ENCODE measurements at regions not wholly inside any gene's neighbourhood (a gene's known extent, or its start where the extent isn't known, plus 50 kb on each side); places are given as distances from the start of the nearest gene placed in this dataset.

DNA sequence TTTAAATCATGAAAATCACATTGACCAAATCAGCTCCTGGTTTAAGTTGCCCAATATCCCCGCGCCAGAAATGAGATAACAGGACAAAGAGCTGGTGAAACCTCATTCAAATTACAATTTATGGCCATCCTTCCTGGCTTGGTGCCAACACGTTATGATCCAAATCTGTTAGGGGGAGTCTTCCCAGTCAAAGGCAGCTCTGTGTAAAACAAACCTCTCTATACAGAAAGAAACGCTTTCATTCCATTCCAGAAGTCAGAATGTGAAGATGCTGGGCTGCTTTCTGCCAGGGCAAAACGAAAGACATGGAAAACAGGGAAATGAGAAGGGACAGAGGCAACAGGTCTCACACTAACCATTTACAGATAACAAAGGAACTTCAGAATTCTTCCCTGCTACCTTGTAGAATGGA is 53.5 kb upstream of the TIAM1 start:
- Histone ChIP-seq H3K79me1 (ENCODE audit: insufficient read depth, low read depth, low read length, poor library complexity, severe bottlenecking) (no peaks in the 10 kb centered on the region), H3K23me2 (ENCODE audit: insufficient read length, low read depth, low read length, poor library complexity, severe bottlenecking) (no peaks in the 10 kb centered on the region), H4K8ac (replicated peaks; ENCODE audit: insufficient read length, low read depth, low read length) (no peak overlapping the region), H4K5ac (ENCODE audit: insufficient read length, low read depth, low read length) (no peak overlapping the region), H3K4ac (ENCODE audit: low read depth, low read length) (no peak overlapping the region), H2BK5ac (ENCODE audit: insufficient read length, low read length) (no peak overlapping the region), H3K4me2 (ENCODE audit: insufficient read depth, insufficient read length, low read length) (no peak overlapping the region), H3K9me3 (ENCODE audit: control insufficient read depth, low read depth, low read length) (no peaks in the 10 kb centered on the region), H3K79me2 (ENCODE audit: insufficient read depth, low read length) (no peaks in the 10 kb centered on the region), H4K20me1 (ENCODE audit: control insufficient read depth, insufficient read depth, insufficient read length) (no peaks in the 10 kb centered on the region), H2AK5ac (ENCODE audit: insufficient read length, low read length) (no peak overlapping the region), H2BK12ac (ENCODE audit: insufficient read length, low read depth, low read length) (no peak overlapping the region), H4K91ac (ENCODE audit: insufficient read length, low read depth, low read length) (no peak overlapping the region), H3K27ac (ENCODE audit: insufficient read length, low read depth, low read length) (no peak overlapping the region), H2AFZ (ENCODE audit: low read length) (no peak overlapping the region), H3K56ac (ENCODE audit: insufficient read length, low read depth, low read length) (no peak overlapping the region), H2BK15ac (ENCODE audit: low read depth, low read length) (no peak overlapping the region), H3K14ac (ENCODE audit: insufficient read depth, low read length) (no peak overlapping the region), H3T11ph (ENCODE audit: low read length) (no peak overlapping the region), H3K18ac (ENCODE audit: insufficient read length, low read depth, low read length) (no peak overlapping the region), H3K9ac (ENCODE audit: extremely low read depth, insufficient read length, low read length) (no peak overlapping the region), H3K23ac (ENCODE audit: insufficient read length, low read depth, low read length) (no peak overlapping the region), H2BK20ac (ENCODE audit: low read depth, low read length, poor library complexity, severe bottlenecking) (no peak overlapping the region), H3K4me1 (ENCODE audit: insufficient read depth, low read length) (no peaks in the 10 kb centered on the region; the same call in 1 of the 2 replicates), H2BK120ac (ENCODE audit: low read depth, low read length, poor library complexity, severe bottlenecking) (no peak overlapping the region), H3K27me3 (ENCODE audit: insufficient read depth, low read length) (no peaks in the 10 kb centered on the region)
- Mint-ChIP-seq H3K4me1 (peaks cover 17 to 21% of the 10 kb centered on the region in 2 experiments), H3K27me3 (ENCODE audit: low read depth) (no peaks in the 10 kb centered on the region), H3K36me3 (ENCODE audit: insufficient read depth in 1 of 3, low read depth in 3 of 3) (no peaks in the 10 kb centered on the region), H3K27ac (peak overlapping the region in 2 of 3 experiments; percentile 22 to 25; a peak in 1 of 7 replicates), H3K4me3 (no peak overlapping the region), H3K9me3 (no peaks in the 10 kb centered on the region)
- WGBS (ENCODE audit: extremely low coverage, insufficient read length, low lambda C conversion rate): no CpG with 5 or more reads among the region's 5 CpGs
- TF ChIP-seq, protein P1, sequence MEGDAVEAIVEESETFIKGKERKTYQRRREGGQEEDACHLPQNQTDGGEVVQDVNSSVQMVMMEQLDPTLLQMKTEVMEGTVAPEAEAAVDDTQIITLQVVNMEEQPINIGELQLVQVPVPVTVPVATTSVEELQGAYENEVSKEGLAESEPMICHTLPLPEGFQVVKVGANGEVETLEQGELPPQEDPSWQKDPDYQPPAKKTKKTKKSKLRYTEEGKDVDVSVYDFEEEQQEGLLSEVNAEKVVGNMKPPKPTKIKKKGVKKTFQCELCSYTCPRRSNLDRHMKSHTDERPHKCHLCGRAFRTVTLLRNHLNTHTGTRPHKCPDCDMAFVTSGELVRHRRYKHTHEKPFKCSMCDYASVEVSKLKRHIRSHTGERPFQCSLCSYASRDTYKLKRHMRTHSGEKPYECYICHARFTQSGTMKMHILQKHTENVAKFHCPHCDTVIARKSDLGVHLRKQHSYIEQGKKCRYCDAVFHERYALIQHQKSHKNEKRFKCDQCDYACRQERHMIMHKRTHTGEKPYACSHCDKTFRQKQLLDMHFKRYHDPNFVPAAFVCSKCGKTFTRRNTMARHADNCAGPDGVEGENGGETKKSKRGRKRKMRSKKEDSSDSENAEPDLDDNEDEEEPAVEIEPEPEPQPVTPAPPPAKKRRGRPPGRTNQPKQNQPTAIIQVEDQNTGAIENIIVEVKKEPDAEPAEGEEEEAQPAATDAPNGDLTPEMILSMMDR (conservative IDR thresholded peaks at IDR 0.05): no peak
- no peak for DNase-seq
